GM23338 (cell line): ENCODE measurements at regions not wholly inside any gene's neighbourhood (a gene's known extent, or its start where the extent isn't known, plus 50 kb on each side); places are given as distances from the start of the nearest gene placed in this dataset.

ENCODE experiments used
- ATAC-seq: fragments of 200-7000 bp; cut with Tn5 transposase; 3 replicates; pipeline ENCODE4 v1.9.1; 2020
- DNase-seq: peaks from one replicate; pipeline ENCODE4 v3.0.0-alpha.2; 2015; ENCODE audit warnings: low spot score
- H2AFZ ChIP-seq: fragments of 200-600 bp; sonication (generic); 2 replicates; pipeline ENCODE4 v1.8.0; 2016; ENCODE audit warnings: antibody characterized with exemption, mild to moderate bottlenecking, moderate library complexity
- H3F3A ChIP-seq: fragments of 200-600 bp; sonication (generic); replicated peaks from 2 replicates; pipeline ENCODE4 v1.8.0; 2017; ENCODE audit warnings: antibody characterized with exemption, mixed run types, low read depth
- H3K27ac ChIP-seq: fragments of 200-600 bp; sonication (generic); 2 replicates; pipeline ENCODE4 v1.6.1; 2016; ENCODE audit warnings: low read depth
- H3K27me3 ChIP-seq: fragments of 200-600 bp; sonication (generic); 2 replicates; pipeline ENCODE4 v1.8.0; 2016; ENCODE audit warnings: mild to moderate bottlenecking, mixed run types, moderate library complexity; ENCODE audit not compliant: insufficient read depth
- H3K36me3 ChIP-seq: fragments of 200-600 bp; sonication (generic); 2 replicates; pipeline ENCODE4 v1.8.0; 2016; ENCODE audit warnings: mild to moderate bottlenecking; ENCODE audit not compliant: insufficient read depth
- H3K4me1 ChIP-seq: fragments of 200-600 bp; sonication (generic); 2 replicates; pipeline ENCODE4 v1.8.0; 2016; ENCODE audit warnings: mild to moderate bottlenecking, moderate library complexity; ENCODE audit not compliant: insufficient read depth
- H3K4me2 ChIP-seq: fragments of 200-600 bp; sonication (generic); 2 replicates; pipeline ENCODE4 v1.7.1; 2017; ENCODE audit warnings: mixed run types
- H3K4me3 ChIP-seq: fragments of 200-600 bp; sonication (generic); 2 replicates; pipeline ENCODE4 v1.6.1; 2016; ENCODE audit warnings: mixed run types
- H3K79me2 ChIP-seq: fragments of 200-600 bp; sonication (generic); replicated peaks from 2 replicates; pipeline ENCODE4 v1.8.0; 2017; ENCODE audit warnings: mild to moderate bottlenecking; ENCODE audit not compliant: insufficient read depth
- H3K9me2 ChIP-seq: fragments of 200-600 bp; sonication (generic); 2 replicates; pipeline ENCODE4 v1.8.0; 2017; ENCODE audit not compliant: insufficient read depth
- H4K20me1 ChIP-seq: fragments of 200-600 bp; sonication (generic); replicated peaks from 2 replicates; pipeline ENCODE4 v1.8.0; 2017; ENCODE audit warnings: mild to moderate bottlenecking; ENCODE audit not compliant: insufficient read depth
- H3K27ac Mint-ChIP-seq: 2 replicates; pipeline ENCODE4 v1.8.0; 2020; ENCODE audit warnings: inconsistent platforms, mild to moderate bottlenecking, moderate library complexity, mixed read lengths
- H3K27me3 Mint-ChIP-seq: 3 replicates; pipeline ENCODE4 v1.8.0; 2022; ENCODE audit warnings: low read depth, mild to moderate bottlenecking, moderate library complexity, mixed read lengths, inconsistent platforms; ENCODE audit not compliant: insufficient read depth, poor library complexity
- H3K36me3 Mint-ChIP-seq: 3 replicates; pipeline ENCODE4 v1.8.0; 2021; ENCODE audit warnings: low read depth, mild to moderate bottlenecking, inconsistent platforms, moderate library complexity, mixed read lengths
- H3K4me1 Mint-ChIP-seq: 3 replicates; pipeline ENCODE4 v1.8.0; 2020; ENCODE audit warnings: mild to moderate bottlenecking, inconsistent platforms, mixed read lengths
- H3K4me3 Mint-ChIP-seq: 3 replicates; pipeline ENCODE4 v1.8.0; 2021; ENCODE audit warnings: moderate library complexity, mild to moderate bottlenecking, inconsistent platforms, mixed read lengths
- H3K9me3 Mint-ChIP-seq: 3 replicates; pipeline ENCODE4 v1.8.0; 2020; ENCODE audit warnings: moderate library complexity, mild to moderate bottlenecking, inconsistent platforms, mixed read lengths
- CTCF ChIP-seq, 2 experiments: fragments of 200-600 bp in 1 of 2; sonication (generic) in 1 of 2; conservative IDR thresholded peaks; 2 replicates each; pipeline versions ENCODE4 v1.5.1 to v1.6.1; 2016 to 2017; ENCODE audit warnings: antibody characterized with exemption in 2 of 2, low read depth in 2 of 2, mild to moderate bottlenecking in 2 of 2, moderate library complexity in 1 of 2
- EZH2phosphoT487 ChIP-seq: fragments of 200-600 bp; sonication (generic); IDR thresholded peaks from one replicate; pipeline ENCODE4 v1.8.1; 2018; ENCODE audit warnings: antibody characterized with exemption; ENCODE audit not compliant: unreplicated experiment

GRCh38 chr18:78297048-78297447, 682.6 kb upstream of the SALL3 start:
- Histone ChIP-seq H4K20me1 (no peaks in the 10 kb centered on the region), H3K79me2 (no peaks in the 10 kb centered on the region), H3K9me2 (no peaks in the 10 kb centered on the region), H3F3A (no peaks in the 10 kb centered on the region), H3K4me1 (no peaks in the 10 kb centered on the region), H2AFZ (no peak overlapping the region), H3K36me3 (no peaks in the 10 kb centered on the region; the same call in 1 of the 2 replicates), H3K4me2 (no peak overlapping the region), H3K27me3 (no peaks in the 10 kb centered on the region), H3K4me3 (no peak overlapping the region), H3K27ac (no peak overlapping the region)
- H3K4me3 Mint-ChIP-seq = no peak overlapping the region
- no peaks in the 10 kb centered on the region for H3K4me1 Mint-ChIP-seq
- ATAC-seq = no peak
- DNase-seq = no peak
- no peak for TF ChIP-seq CTCF (conservative IDR thresholded peaks at IDR 0.05; ENCODE audit: low read depth in 2 of 2)
- H3K27me3 Mint-ChIP-seq = peaks cover 1% of the 10 kb centered on the region
- H3K9me3 Mint-ChIP-seq = peaks cover 95% of the 10 kb centered on the region
- peaks cover 31% of the 10 kb centered on the region for H3K36me3 Mint-ChIP-seq
- no peak overlapping the region for H3K27ac Mint-ChIP-seq

DNA sequence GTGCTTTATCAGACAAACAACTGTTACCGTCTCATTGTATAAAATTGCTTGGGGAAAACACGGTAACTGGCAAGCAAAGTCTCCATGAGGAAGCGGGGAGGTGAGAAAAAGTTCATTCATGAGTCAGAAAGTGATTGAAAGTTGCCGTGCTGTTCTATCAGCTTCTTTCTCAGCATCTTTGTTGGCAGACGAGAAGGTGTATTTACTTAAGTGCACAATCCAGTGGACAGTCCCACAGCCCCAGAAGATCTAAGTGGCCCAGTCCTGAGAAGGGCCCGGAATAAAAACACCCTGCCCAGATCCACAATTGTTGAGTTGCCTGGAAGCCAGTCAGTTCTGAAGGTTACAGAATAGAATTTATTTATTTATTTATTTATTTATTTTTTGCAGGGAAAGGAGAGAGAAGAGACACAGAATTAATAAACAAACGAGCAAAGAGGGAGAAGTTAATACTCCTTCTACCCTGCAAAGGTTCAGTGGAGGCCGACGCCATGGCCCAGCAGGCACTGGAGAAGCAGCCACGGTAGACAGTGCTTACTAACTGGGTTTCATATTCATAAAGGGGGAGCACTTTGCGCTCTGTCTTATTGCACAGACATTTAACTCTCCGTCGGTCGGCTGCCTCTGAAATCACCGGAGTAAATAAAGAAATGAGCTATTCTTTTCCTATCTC, 676.0 kb upstream of the SALL3 start:
- Mint-ChIP-seq H3K27me3 (peaks cover 8% of the 10 kb centered on the region), H3K36me3 (peaks cover 38% of the 10 kb centered on the region), H3K4me3 (no peak overlapping the region), H3K9me3 (peaks cover 94% of the 10 kb centered on the region), H3K27ac (no peak overlapping the region), H3K4me1 (no peaks in the 10 kb centered on the region)
- Histone ChIP-seq H3K4me3 (no peak overlapping the region), H3K36me3 (peaks cover 4% of the 10 kb centered on the region; the same call in 1 of the 2 replicates), H3K27me3 (no peaks in the 10 kb centered on the region), H3K79me2 (no peaks in the 10 kb centered on the region), H3K27ac (no peak overlapping the region), H4K20me1 (no peaks in the 10 kb centered on the region), H3K9me2 (no peaks in the 10 kb centered on the region), H2AFZ (no peak overlapping the region), H3K4me1 (no peaks in the 10 kb centered on the region), H3F3A (no peaks in the 10 kb centered on the region), H3K4me2 (no peak overlapping the region)
- ATAC-seq (no peak), DNase-seq (no peak)
- TF ChIP-seq EZH2phosphoT487 (no peak), CTCF (conservative IDR thresholded peaks at IDR 0.05; ENCODE audit: low read depth in 2 of 2) (no peak)
